Panc1 (cell line): ENCODE measurements at regions not wholly inside any gene's neighbourhood (a gene's known extent, or its start where the extent isn't known, plus 50 kb on each side); places are given as distances from the start of the nearest gene placed in this dataset.

Source experiments
- ATAC-seq: fragments of 200-7000 bp; cut with Tn5 transposase; 2 replicates; pipeline ENCODE4 v1.9.1; 2020; ENCODE audit warnings: mild to moderate bottlenecking, moderate library complexity
- BruUV-seq: library from RNA; stranded (reverse); fragments of 400-500 nt; replicated peaks from 2 replicates; lab custom pipeline; 2021; lab: Mats Ljungman, UMichigan
- CTCF ChIA-PET: fragments of 300-600 bp; sonication (Branson Sonifier 250); formaldehyde crosslinking; loops from one replicate; lab custom pipeline; 2022; ENCODE audit warnings: antibody characterized with exemption; lab: Charles Lee
- POLR2A ChIA-PET: fragments of 300-600 bp; sonication (Branson Sonifier 250); formaldehyde crosslinking; loops from one replicate; lab custom pipeline; 2022; ENCODE audit warnings: antibody characterized with exemption; lab: Charles Lee
- DNase-seq: peaks from one replicate; pipeline ENCODE4 v3.0.0-alpha.2; 2010; ENCODE audit warnings: low read depth, low spot score
- H3K27ac ChIP-seq: 2 replicates; pipeline ENCODE4 v1.5.1; 2011; ENCODE audit warnings: mild to moderate bottlenecking, low read length, inconsistent platforms
- H3K27me3 ChIP-seq: fragments of 200-500 bp; sonication (Bioruptor generic); 2 replicates; pipeline ENCODE4 v1.6.0; 2014; ENCODE audit warnings: low read length, inconsistent platforms; ENCODE audit not compliant: control insufficient read depth, insufficient read depth
- H3K36me3 ChIP-seq: fragments of 200-500 bp; sonication (Bioruptor generic); 2 replicates; pipeline ENCODE4 v1.5.1; 2014; ENCODE audit warnings: inconsistent platforms, mild to moderate bottlenecking, low read length, moderate library complexity; ENCODE audit not compliant: control insufficient read depth, insufficient read depth
- H3K4me1 ChIP-seq: 2 replicates; pipeline ENCODE4 v1.5.1; 2011; ENCODE audit warnings: inconsistent platforms, mild to moderate bottlenecking, low read length, moderate library complexity; ENCODE audit not compliant: control insufficient read depth, insufficient read depth
- H3K4me3 ChIP-seq, 2 experiments: 2 replicates each; pipeline ENCODE4 v1.5.1; 2011 to 2012; ENCODE audit warnings: low read depth in 2 of 2, low read length in 2 of 2, mild to moderate bottlenecking in 2 of 2, inconsistent platforms in 1 of 2, moderate library complexity in 1 of 2
- H3K9me3 ChIP-seq: fragments of 200-500 bp; sonication (Bioruptor generic); 2 replicates; pipeline ENCODE4 v1.5.1; 2014; ENCODE audit warnings: low read depth, mild to moderate bottlenecking, inconsistent platforms, low read length, moderate library complexity; ENCODE audit not compliant: control insufficient read depth, insufficient read depth
- POLR2AphosphoS5 ChIP-seq: IDR thresholded peaks from 2 replicates; pipeline ENCODE4 v1.6.1; 2012; ENCODE audit warnings: mild to moderate bottlenecking, low read depth, low read length, moderate library complexity
- SIN3A ChIP-seq: IDR thresholded peaks from 2 replicates; pipeline ENCODE4 v1.6.1; 2012; ENCODE audit warnings: low read depth, mild to moderate bottlenecking, low read length, moderate library complexity, borderline replicate concordance; ENCODE audit not compliant: insufficient read depth
- TCF7L2 ChIP-seq: IDR thresholded peaks from 2 replicates; pipeline ENCODE4 v1.6.1; 2011; ENCODE audit warnings: mild to moderate bottlenecking, low read depth, low read length, inconsistent platforms
- in situ Hi-C: cut with HindIII; loops from 2 replicates; pipeline ENCODE4 v1.10.0; 2016; ENCODE audit warnings: low sequenced_read_pairs, low pct_unique_long_range_greater_than_20kb
- intact Hi-C: fragments of 100-400 bp; cut with micrococcal nuclease; formaldehyde crosslinking; loops from one replicate; pipeline ENCODE4 v1.10.0; 2022; ENCODE audit not compliant: unreplicated experiment
- TF ChIP-seq, protein P1 (sequence below), 2 experiments: IDR thresholded peaks; 2 replicates each; pipeline ENCODE4 v1.6.1; 2011 to 2012; ENCODE audit warnings: low read depth in 2 of 2, control low read depth in 1 of 2, low read length in 1 of 2, mild to moderate bottlenecking in 1 of 2, moderate library complexity in 1 of 2; ENCODE audit not compliant: insufficient read depth in 1 of 2
- TF ChIP-seq, protein P2 (sequence below): fragments of 450-650 bp; IDR thresholded peaks from 2 replicates; pipeline ENCODE4 v1.5.1; 2017; ENCODE audit warnings: mild to moderate bottlenecking

DNA sequence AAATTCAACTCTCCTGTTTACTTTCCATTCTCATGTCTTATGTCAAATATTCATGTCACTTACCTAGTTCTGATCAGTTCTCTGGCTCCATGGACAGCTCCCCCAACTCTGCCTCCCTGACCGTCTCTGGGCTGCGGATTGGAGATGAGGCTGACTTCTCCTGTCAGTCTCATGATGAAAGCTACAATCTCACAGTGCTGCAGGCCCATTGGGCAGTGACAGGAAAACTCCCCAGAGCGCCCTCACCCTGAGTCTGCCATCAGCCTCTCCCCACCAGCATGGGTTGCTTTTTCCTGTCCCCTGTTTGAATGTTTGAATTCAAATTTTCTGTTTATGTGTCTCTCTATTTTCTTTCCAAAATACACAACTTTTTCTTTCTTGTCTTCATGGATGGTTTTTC is 63.8 kb upstream of the TOP3B start:
- H3K4me1 ChIP-seq, result no peaks in the 10 kb centered on the region
- BruUV-seq, result no TSS peak
- ATAC-seq (no peak), DNase-seq (no peak)
- H3K4me3 ChIP-seq, result no peak overlapping the region
- no peaks in the 10 kb centered on the region for H3K9me3 ChIP-seq
- intact Hi-C loops, result no loop called here
- H3K27me3 ChIP-seq, result no peaks in the 10 kb centered on the region
- CTCF ChIA-PET, result no interaction called here
- no peak overlapping the region for H3K27ac ChIP-seq
- in situ Hi-C loops, result no loop called here
- H3K36me3 ChIP-seq, result no peaks in the 10 kb centered on the region
- POLR2A ChIA-PET, result no interaction called here
- TF ChIP-seq TCF7L2 (no peak), POLR2AphosphoS5 (no peak)
- TF ChIP-seq, protein P1, sequence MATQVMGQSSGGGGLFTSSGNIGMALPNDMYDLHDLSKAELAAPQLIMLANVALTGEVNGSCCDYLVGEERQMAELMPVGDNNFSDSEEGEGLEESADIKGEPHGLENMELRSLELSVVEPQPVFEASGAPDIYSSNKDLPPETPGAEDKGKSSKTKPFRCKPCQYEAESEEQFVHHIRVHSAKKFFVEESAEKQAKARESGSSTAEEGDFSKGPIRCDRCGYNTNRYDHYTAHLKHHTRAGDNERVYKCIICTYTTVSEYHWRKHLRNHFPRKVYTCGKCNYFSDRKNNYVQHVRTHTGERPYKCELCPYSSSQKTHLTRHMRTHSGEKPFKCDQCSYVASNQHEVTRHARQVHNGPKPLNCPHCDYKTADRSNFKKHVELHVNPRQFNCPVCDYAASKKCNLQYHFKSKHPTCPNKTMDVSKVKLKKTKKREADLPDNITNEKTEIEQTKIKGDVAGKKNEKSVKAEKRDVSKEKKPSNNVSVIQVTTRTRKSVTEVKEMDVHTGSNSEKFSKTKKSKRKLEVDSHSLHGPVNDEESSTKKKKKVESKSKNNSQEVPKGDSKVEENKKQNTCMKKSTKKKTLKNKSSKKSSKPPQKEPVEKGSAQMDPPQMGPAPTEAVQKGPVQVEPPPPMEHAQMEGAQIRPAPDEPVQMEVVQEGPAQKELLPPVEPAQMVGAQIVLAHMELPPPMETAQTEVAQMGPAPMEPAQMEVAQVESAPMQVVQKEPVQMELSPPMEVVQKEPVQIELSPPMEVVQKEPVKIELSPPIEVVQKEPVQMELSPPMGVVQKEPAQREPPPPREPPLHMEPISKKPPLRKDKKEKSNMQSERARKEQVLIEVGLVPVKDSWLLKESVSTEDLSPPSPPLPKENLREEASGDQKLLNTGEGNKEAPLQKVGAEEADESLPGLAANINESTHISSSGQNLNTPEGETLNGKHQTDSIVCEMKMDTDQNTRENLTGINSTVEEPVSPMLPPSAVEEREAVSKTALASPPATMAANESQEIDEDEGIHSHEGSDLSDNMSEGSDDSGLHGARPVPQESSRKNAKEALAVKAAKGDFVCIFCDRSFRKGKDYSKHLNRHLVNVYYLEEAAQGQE (IDR thresholded peaks at IDR 0.05; ENCODE audit: insufficient read depth in 1 of 2, low read depth in 2 of 2, low read length in 1 of 2), result no peak
- TF ChIP-seq, protein P2, sequence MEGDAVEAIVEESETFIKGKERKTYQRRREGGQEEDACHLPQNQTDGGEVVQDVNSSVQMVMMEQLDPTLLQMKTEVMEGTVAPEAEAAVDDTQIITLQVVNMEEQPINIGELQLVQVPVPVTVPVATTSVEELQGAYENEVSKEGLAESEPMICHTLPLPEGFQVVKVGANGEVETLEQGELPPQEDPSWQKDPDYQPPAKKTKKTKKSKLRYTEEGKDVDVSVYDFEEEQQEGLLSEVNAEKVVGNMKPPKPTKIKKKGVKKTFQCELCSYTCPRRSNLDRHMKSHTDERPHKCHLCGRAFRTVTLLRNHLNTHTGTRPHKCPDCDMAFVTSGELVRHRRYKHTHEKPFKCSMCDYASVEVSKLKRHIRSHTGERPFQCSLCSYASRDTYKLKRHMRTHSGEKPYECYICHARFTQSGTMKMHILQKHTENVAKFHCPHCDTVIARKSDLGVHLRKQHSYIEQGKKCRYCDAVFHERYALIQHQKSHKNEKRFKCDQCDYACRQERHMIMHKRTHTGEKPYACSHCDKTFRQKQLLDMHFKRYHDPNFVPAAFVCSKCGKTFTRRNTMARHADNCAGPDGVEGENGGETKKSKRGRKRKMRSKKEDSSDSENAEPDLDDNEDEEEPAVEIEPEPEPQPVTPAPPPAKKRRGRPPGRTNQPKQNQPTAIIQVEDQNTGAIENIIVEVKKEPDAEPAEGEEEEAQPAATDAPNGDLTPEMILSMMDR, result no peak

DNA sequence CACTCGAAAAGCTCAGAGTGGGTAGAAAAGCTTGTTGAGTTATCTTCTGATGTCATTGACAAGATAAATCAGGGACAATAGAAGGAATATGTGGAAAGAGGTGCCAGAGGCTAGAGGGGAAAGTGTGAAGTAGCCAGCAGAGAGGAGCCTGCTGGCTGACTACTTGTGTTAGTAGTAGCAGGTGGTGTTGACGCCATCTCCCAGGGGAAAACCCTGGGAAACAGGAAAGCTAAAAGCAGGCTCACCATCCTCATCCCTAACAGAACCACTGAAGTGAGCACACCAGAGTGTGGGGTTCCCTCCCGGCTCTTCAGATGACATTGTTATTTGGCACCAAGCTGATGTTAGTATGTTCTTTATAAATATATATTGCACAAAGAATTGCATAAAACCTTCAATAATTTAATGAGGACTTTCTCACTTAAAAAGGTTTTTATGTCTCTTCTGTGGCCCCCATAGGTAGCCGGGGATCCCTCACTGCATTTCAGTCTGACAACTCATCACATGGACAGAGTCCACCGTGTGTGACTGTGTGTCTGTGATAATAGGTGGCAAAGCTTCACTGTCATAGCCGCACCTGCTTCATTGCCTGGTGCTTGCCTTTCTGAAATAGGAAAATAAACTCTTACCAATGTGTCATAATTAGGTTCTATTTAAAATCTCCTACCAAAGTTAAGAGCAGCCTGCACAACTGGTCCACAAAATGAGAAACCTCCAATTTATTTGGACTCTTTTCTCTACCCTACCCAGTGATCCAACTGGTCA is 63.2 kb upstream of the TOP3B start:
- Histone ChIP-seq H3K27ac (no peak overlapping the region), H3K27me3 (no peaks in the 10 kb centered on the region), H3K9me3 (no peaks in the 10 kb centered on the region), H3K4me3 (no peak overlapping the region), H3K36me3 (no peaks in the 10 kb centered on the region), H3K4me1 (no peaks in the 10 kb centered on the region)
- ATAC-seq, result no peak
- intact Hi-C loops, result no loop called here
- ChIA-PET CTCF (no interaction called here), POLR2A (no interaction called here)
- TF ChIP-seq POLR2AphosphoS5, result no peak
- TF ChIP-seq, protein P2, result no peak
- no peak for TF ChIP-seq TCF7L2
- TF ChIP-seq, protein P1 (IDR thresholded peaks at IDR 0.05; ENCODE audit: insufficient read depth in 1 of 2, low read depth in 2 of 2, low read length in 1 of 2), result no peak
- TF ChIP-seq SIN3A, result no peak
- BruUV-seq, result no TSS peak
- no peak for DNase-seq
- in situ Hi-C loops, result no loop called here
